ENCODE measurements at regions not wholly inside any gene's neighbourhood (a gene's known extent, or its start where the extent isn't known, plus 50 kb on each side); places are given as distances from the start of the nearest gene placed in this dataset.

DNA sequence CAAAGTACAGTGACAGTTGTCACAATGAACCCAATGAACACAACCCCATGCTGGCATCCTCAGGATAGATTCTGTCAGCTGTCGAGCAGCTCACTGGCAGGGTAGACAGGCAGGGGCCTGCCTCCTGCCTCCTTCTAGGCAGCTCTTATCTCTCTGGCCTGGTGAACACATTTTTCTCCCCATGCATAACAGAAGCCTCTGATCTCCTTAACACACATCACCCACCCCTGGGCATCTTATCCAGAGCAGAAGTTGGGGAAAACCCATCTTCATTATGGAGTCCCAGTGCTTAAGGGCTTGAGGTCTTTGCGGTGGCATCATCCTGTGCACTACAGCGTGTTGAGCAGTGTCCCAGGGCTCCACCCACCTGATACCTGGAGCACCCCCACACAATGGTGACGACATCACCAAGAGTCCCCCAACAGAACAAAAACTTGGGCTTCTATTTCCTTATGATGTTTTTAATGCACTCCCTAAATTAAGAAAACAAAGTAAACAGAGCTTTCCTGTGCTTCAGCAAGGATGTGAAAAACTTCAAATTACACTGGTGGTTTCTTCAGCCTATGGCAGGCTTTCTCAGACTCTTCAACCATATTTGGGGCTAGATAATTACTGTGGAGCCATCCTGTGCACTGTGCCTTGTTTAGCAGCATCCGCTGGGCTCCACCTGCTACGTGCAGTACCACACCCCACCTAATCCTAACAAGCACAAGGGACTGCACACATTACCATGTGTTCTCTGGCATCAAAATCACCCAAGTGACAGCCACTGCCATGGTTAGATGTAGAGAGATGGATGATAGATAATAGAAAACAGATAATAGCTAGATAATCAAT is 277.4 kb upstream of the USP9Y start:
- TF ChIP-seq, protein P1, sequence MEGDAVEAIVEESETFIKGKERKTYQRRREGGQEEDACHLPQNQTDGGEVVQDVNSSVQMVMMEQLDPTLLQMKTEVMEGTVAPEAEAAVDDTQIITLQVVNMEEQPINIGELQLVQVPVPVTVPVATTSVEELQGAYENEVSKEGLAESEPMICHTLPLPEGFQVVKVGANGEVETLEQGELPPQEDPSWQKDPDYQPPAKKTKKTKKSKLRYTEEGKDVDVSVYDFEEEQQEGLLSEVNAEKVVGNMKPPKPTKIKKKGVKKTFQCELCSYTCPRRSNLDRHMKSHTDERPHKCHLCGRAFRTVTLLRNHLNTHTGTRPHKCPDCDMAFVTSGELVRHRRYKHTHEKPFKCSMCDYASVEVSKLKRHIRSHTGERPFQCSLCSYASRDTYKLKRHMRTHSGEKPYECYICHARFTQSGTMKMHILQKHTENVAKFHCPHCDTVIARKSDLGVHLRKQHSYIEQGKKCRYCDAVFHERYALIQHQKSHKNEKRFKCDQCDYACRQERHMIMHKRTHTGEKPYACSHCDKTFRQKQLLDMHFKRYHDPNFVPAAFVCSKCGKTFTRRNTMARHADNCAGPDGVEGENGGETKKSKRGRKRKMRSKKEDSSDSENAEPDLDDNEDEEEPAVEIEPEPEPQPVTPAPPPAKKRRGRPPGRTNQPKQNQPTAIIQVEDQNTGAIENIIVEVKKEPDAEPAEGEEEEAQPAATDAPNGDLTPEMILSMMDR (IDR thresholded peaks at IDR 0.05), result no peak
- TF ChIP-seq POLR2AphosphoS5 (IDR thresholded peaks at IDR 0.05), result no peak
